Tibial artery (tissue), 4 donors: ENCODE measurements at regions not wholly inside any gene's neighbourhood (a gene's known extent, or its start where the extent isn't known, plus 50 kb on each side); places are given as distances from the start of the nearest gene placed in this dataset.

ENCODE experiments used
- DNase-seq, 2 donors: peaks; one replicate each; pipeline ENCODE4 v3.0.0-alpha.2; 2019
- H3K27ac ChIP-seq, 2 donors: fragments of 200-600 bp; sonication (generic) in 1 of 2; 1 replicate in 1 of 2; 2 replicates in 1 of 2; pipeline ENCODE4 v1.5.1; 2018 to 2019; ENCODE audit warnings: mild to moderate bottlenecking in 1 of 2
- H3K27me3 ChIP-seq, 2 donors: fragments of 200-600 bp; sonication (generic) in 1 of 2; one replicate each; pipeline versions ENCODE4 v1.5.1 to v1.6.0; 2016 to 2019
- H3K36me3 ChIP-seq, 3 donors: fragments of 200-600 bp; sonication (generic) in 2 of 3; one replicate each; pipeline ENCODE4 v1.5.1; 2016 to 2019; ENCODE audit warnings: mild to moderate bottlenecking in 2 of 3
- H3K4me1 ChIP-seq, 4 donors: fragments of 200-600 bp; sonication (generic) in 2 of 4; 1 replicate in 3 of 4; 2 replicates in 1 of 4; pipeline ENCODE4 v1.5.1; 2016 to 2019
- H3K4me3 ChIP-seq, 2 donors: fragments of 200-600 bp; sonication (generic) in 1 of 2; 1 replicate in 1 of 2; 2 replicates in 1 of 2; pipeline ENCODE4 v1.5.1; 2018 to 2019; ENCODE audit warnings: mild to moderate bottlenecking in 2 of 2
- H3K9me3 ChIP-seq, 3 donors: fragments of 200-600 bp; sonication (generic) in 1 of 3; one replicate each; pipeline ENCODE4 v1.5.1; 2016 to 2019
- CTCF ChIP-seq, 2 experiments: fragments of 200-600 bp in 1 of 2; fragments of 450-650 bp in 1 of 2; IDR thresholded peaks; one replicate each; pipeline ENCODE4 v1.5.1; 2017 to 2019; ENCODE audit warnings: antibody characterized with exemption in 2 of 2, mild to moderate bottlenecking in 1 of 2, moderate library complexity in 1 of 2
- intact Hi-C: fragments of 100-400 bp; cut with DNase I; formaldehyde crosslinking; loops from one replicate; pipeline ENCODE4 v1.15.0; 2023; ENCODE audit warnings: low total_unique reads

GRCh38 chr2:16198166-16198912 lies 258.0 kb downstream of the MYCN start:
- intact Hi-C loops, result no loop called here
- Histone ChIP-seq H3K4me1 (no peaks in the 10 kb centered on the region), H3K36me3 (no peaks in the 10 kb centered on the region), H3K27me3 (no peaks in the 10 kb centered on the region), H3K4me3 (no peak overlapping the region), H3K9me3 (no peaks in the 10 kb centered on the region), H3K27ac (no peak overlapping the region)
- no peak for TF ChIP-seq CTCF (IDR thresholded peaks at IDR 0.05)
- no peak for DNase-seq

GRCh38 chr2:16197504-16198147 lies 257.3 kb downstream of the MYCN start:
- Histone ChIP-seq H3K9me3 (no peaks in the 10 kb centered on the region), H3K27ac (no peak overlapping the region), H3K36me3 (no peaks in the 10 kb centered on the region), H3K4me1 (no peaks in the 10 kb centered on the region), H3K27me3 (no peaks in the 10 kb centered on the region), H3K4me3 (no peak overlapping the region)
- intact Hi-C loops, result no loop called here
- DNase-seq, result no peak
- TF ChIP-seq CTCF (IDR thresholded peaks at IDR 0.05), result no peak

GRCh38 chr2:16196687-16197503 lies 256.5 kb downstream of the MYCN start:
- TF ChIP-seq CTCF (IDR thresholded peaks at IDR 0.05), result no peak
- no peak for DNase-seq
- Histone ChIP-seq H3K9me3 (no peaks in the 10 kb centered on the region), H3K36me3 (no peaks in the 10 kb centered on the region), H3K4me1 (no peaks in the 10 kb centered on the region), H3K27ac (no peak overlapping the region), H3K4me3 (no peak overlapping the region), H3K27me3 (no peaks in the 10 kb centered on the region)
- intact Hi-C loops, result no loop called here

GRCh38 chr2:16195681-16196070 lies 255.3 kb downstream of the MYCN start:
- Histone ChIP-seq H3K27me3 (no peaks in the 10 kb centered on the region), H3K27ac (no peak overlapping the region), H3K9me3 (no peaks in the 10 kb centered on the region), H3K36me3 (no peaks in the 10 kb centered on the region), H3K4me3 (no peak overlapping the region), H3K4me1 (no peaks in the 10 kb centered on the region)
- no peak for TF ChIP-seq CTCF (IDR thresholded peaks at IDR 0.05)
- intact Hi-C loops, result no loop called here
- DNase-seq, result no peak

- H3K4me3 ChIP-seq, result no peak overlapping the region
- no peaks in the 10 kb centered on the region for H3K9me3 ChIP-seq
- no peak overlapping the region for H3K27ac ChIP-seq
- no peak for TF ChIP-seq CTCF (IDR thresholded peaks at IDR 0.05)
- intact Hi-C loops, result no loop called here
- no peaks in the 10 kb centered on the region for H3K36me3 ChIP-seq
- H3K4me1 ChIP-seq, result no peaks in the 10 kb centered on the region
- H3K27me3 ChIP-seq, result no peaks in the 10 kb centered on the region
- DNase-seq, result no peak
These were observed 254.8 kb downstream of the MYCN start for GRCh38 chr2:16194931-16195680.
